ENCODE measurements at regions not wholly inside any gene's neighbourhood (a gene's known extent, or its start where the extent isn't known, plus 50 kb on each side); places are given as distances from the start of the nearest gene placed in this dataset.

DNA sequence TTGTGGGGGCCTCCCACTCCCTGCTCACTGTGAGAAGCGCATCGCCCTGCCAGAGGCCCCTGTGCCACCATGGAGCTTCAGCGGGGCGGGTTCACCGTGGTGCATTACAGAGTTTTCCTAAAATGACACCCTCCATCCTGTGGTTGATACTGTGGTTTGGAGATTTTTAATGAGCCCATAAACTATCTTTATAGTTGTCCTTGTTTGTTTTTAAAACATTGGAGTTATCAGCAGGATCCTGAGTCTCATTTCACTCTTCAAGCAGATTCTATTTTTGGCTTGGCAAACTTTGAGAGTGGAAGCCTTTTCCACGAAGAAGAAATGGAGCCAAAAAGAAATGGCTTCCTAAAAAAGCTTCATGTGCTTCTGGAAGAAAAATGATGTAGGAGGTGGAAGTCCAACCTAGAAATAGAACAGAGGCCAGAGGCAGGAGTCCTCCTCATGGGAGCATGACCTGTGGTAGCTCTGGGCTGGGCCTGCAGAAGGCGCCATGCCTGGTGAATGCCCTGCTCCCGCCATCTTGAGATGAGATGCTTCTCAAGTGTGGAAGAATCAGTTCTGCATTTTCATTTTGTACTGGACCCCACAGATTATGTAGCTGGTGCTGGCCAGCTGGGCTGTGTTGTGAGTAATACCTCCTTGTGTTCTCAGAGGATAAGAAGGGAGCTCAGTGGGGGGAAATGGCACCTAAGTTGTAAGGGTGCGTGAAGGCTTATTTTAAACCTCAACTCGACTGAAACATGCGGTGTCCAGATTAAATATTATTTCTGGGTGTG lies 79.0 kb upstream of the RAI14 start:
- H3K27ac ChIP-seq = no peak overlapping the region
- 77 to 81% methylated on average over 11 of the region's 11 CpGs for WGBS, 2 donors
- TF ChIP-seq POLR2A (IDR thresholded peaks at IDR 0.05) (no peak), EP300 (IDR thresholded peaks at IDR 0.05) (no peak)
- TF ChIP-seq, protein P1, sequence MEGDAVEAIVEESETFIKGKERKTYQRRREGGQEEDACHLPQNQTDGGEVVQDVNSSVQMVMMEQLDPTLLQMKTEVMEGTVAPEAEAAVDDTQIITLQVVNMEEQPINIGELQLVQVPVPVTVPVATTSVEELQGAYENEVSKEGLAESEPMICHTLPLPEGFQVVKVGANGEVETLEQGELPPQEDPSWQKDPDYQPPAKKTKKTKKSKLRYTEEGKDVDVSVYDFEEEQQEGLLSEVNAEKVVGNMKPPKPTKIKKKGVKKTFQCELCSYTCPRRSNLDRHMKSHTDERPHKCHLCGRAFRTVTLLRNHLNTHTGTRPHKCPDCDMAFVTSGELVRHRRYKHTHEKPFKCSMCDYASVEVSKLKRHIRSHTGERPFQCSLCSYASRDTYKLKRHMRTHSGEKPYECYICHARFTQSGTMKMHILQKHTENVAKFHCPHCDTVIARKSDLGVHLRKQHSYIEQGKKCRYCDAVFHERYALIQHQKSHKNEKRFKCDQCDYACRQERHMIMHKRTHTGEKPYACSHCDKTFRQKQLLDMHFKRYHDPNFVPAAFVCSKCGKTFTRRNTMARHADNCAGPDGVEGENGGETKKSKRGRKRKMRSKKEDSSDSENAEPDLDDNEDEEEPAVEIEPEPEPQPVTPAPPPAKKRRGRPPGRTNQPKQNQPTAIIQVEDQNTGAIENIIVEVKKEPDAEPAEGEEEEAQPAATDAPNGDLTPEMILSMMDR (IDR thresholded peaks at IDR 0.05) = no peak

DNA sequence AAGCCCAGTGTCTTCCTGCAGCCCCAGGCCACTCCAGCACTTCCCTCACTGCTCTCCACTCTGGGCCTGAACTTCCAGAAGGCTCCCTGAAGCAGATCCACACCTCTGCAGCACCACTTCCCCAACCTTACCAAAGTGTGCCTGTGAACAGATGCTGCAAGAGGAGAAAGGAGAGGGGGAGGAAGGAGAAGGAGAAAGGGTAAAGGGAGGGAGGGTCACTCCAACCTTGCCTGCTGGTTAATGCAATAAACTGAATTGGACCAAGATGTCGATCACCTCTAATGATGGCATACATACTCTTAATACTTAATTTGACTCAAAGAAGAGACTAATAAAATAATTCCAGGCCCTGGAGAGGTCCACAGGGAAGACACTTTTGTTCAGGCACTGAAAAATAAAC lies 77.2 kb upstream of the RAI14 start:
- DNase-seq (ENCODE audit: low spot score in 2 of 2) = no peak
- TF ChIP-seq POLR2A (IDR thresholded peaks at IDR 0.05) (no peak), EP300 (IDR thresholded peaks at IDR 0.05) (no peak)
- TF ChIP-seq, protein P1 (IDR thresholded peaks at IDR 0.05) = no peak
- Histone ChIP-seq H3K4me3 (no peak overlapping the region), H3K4me1 (peaks cover 0 to 3% (median 0%) of the 10 kb centered on the region in 4 donors), H3K36me3 (no peaks in the 10 kb centered on the region), H3K27ac (no peak overlapping the region), H3K27me3 (no peaks in the 10 kb centered on the region), H3K9me3 (no peaks in the 10 kb centered on the region)
- WGBS, 2 donors = 93 to 100% methylated on average over 1 of the region's 1 CpG

More for the DNA sequence above, 79.0 kb upstream of the RAI14 start:
- Histone ChIP-seq H3K4me3 (no peak overlapping the region), H3K4me1 (peaks cover 0 to 3% (median 0%) of the 10 kb centered on the region in 4 donors), H3K9me3 (no peaks in the 10 kb centered on the region), H3K27me3 (no peaks in the 10 kb centered on the region), H3K36me3 (no peaks in the 10 kb centered on the region)
- DNase-seq (ENCODE audit: low spot score in 2 of 2) = no peak

DNA sequence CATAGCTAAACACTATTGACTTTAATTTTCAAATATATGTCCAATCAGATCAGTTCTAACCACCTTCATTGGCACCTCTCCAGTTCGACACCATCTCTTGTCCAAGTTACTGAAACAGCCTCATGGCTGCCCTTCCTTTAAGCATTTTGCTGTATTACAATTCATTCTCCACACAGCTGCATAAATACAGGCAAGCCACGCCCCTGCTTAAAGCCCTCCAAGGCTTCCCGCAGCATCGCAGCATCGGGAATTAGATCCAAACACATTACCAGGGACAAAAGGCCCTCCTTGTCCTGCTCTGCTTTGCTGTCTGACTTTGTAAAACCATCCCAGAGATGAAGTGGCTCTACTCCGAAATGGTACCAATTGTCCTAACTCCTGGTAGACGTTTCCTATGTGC lies 75.1 kb upstream of the RAI14 start:
- no peak for DNase-seq (ENCODE audit: low spot score in 2 of 2)
- 42 to 45% methylated on average over 7 of the region's 7 CpGs for WGBS, 2 donors
- no peaks in the 10 kb centered on the region for H3K27me3 ChIP-seq

DNA sequence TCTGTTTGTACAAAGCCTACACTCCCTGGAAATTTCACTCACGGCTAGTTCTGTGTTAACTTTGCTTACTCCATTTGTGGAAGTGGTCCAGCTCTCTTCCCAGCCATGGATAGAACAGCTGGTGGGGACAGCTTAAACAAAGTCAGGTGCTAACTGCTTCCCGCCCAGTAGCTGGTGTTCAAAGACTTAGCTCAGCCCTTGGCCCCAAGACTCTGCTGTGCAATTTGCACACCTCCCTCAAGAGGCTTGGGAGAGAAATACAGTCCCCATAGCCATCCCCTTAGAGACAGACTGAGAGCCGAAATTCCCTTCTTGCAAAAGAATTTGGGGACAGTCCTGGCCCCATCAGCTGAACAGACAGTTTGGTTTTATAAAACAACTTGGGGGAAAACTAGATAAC lies 73.8 kb upstream of the RAI14 start:
- Histone ChIP-seq H3K36me3 (no peaks in the 10 kb centered on the region), H3K27ac (no peak overlapping the region), H3K4me3 (no peak overlapping the region), H3K27me3 (no peaks in the 10 kb centered on the region), H3K9me3 (no peaks in the 10 kb centered on the region), H3K4me1 (peaks cover 0 to 3% (median 0%) of the 10 kb centered on the region in 4 donors)
- TF ChIP-seq EP300 (IDR thresholded peaks at IDR 0.05) (no peak), POLR2A (IDR thresholded peaks at IDR 0.05) (no peak)
- TF ChIP-seq, protein P1 (IDR thresholded peaks at IDR 0.05) = no peak
- DNase-seq (ENCODE audit: low spot score in 2 of 2) = no peak
- 79 to 90% methylated on average over 3 of the region's 3 CpGs for WGBS, 2 donors

More for the DNA sequence above, 75.1 kb upstream of the RAI14 start:
- no peak overlapping the region for H3K27ac ChIP-seq
- TF ChIP-seq, protein P1 (IDR thresholded peaks at IDR 0.05) = no peak
- TF ChIP-seq EP300 (IDR thresholded peaks at IDR 0.05) (no peak), POLR2A (IDR thresholded peaks at IDR 0.05) (no peak)
- H3K36me3 ChIP-seq = no peaks in the 10 kb centered on the region
- no peaks in the 10 kb centered on the region for H3K9me3 ChIP-seq
- H3K4me3 ChIP-seq = no peak overlapping the region
- peaks cover 0 to 3% (median 0%) of the 10 kb centered on the region in 4 donors for H3K4me1 ChIP-seq

DNA sequence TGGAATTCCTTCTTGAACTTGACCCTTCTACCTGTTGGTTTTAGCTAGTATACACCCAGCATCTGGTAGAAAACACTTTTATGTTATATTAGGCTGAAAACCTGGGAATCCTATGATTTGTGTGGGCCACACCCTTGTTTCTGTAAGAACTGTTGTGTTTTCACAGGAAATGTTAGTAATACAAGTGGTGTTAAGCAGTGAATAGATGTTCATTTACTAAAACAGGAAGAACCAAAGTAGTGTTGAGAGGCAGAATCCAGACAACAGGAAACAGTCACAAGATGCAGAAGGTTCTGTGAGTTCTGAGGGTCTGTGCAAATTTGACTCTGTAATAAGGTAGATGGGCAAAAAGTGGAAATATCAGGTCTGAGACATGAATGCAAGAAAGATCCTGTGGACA lies 73.0 kb upstream of the RAI14 start:
- Histone ChIP-seq H3K9me3 (no peaks in the 10 kb centered on the region), H3K4me3 (no peak overlapping the region), H3K36me3 (no peaks in the 10 kb centered on the region), H3K27me3 (no peaks in the 10 kb centered on the region), H3K4me1 (peaks cover 0 to 3% (median 0%) of the 10 kb centered on the region in 4 donors), H3K27ac (no peak overlapping the region)
- TF ChIP-seq, protein P1 (IDR thresholded peaks at IDR 0.05) = no peak
- TF ChIP-seq POLR2A (IDR thresholded peaks at IDR 0.05) = no peak
- TF ChIP-seq EP300 (IDR thresholded peaks at IDR 0.05) = no peak
- no peak for DNase-seq (ENCODE audit: low spot score in 2 of 2)

Data from tibial nerve (tissue), 4 donors.